Activated CD4-positive, alpha-beta T cell treated with anti-CD3 and anti-CD28 coated beads, Interleukin-2, amount 50 U/mL, for 48 hours (primary cell): ENCODE measurements at regions not wholly inside any gene's neighbourhood (a gene's known extent, or its start where the extent isn't known, plus 50 kb on each side); places are given as distances from the start of the nearest gene placed in this dataset.

ENCODE experiments used
- DNase-seq, 2 experiments: peaks; one replicate each; pipeline ENCODE4 v3.0.0-alpha.2; 2020

GRCh38 chr10:75347186-75347585 is 54.4 kb downstream of the ZNF503 start:
- DNase-seq, result no peak

GRCh38 chr10:75345738-75346137 is 55.8 kb downstream of the ZNF503 start:
- no peak for DNase-seq

- no peak for DNase-seq
Observed at GRCh38 chr10:75344170-75344569, 57.4 kb downstream of the ZNF503 start.

GRCh38 chr10:75342397-75342796 is 59.2 kb downstream of the ZNF503 start:
- DNase-seq, result no peak

GRCh38 chr10:75335983-75336382 is 65.6 kb downstream of the ZNF503 start:
- DNase-seq, result no peak

- no peak for DNase-seq
Observed at GRCh38 chr10:75335191-75335590, 66.4 kb downstream of the ZNF503 start.

- no peak for DNase-seq
Observed at GRCh38 chr10:75334720-75335119, 66.8 kb downstream of the ZNF503 start.

- DNase-seq, result no peak
Observed at GRCh38 chr10:75332081-75332480, 69.5 kb downstream of the ZNF503 start.

- no peak for DNase-seq
Observed at GRCh38 chr10:75331081-75331480, 70.5 kb downstream of the ZNF503 start.

- no peak for DNase-seq
Observed at GRCh38 chr10:75329190-75329745, 72.3 kb downstream of the ZNF503 start.

- DNase-seq, result no peak
Observed at GRCh38 chr10:75326306-75326705, 75.3 kb downstream of the ZNF503 start.

GRCh38 chr10:75319274-75319673 is 82.3 kb downstream of the ZNF503 start:
- DNase-seq, result no peak

- no peak for DNase-seq
Observed at GRCh38 chr10:75314570-75314969, 78.8 kb upstream of the COMTD1 start.

GRCh38 chr10:75312440-75312839 is 76.7 kb upstream of the COMTD1 start:
- DNase-seq, result no peak

GRCh38 chr10:75305675-75306074 is 69.9 kb upstream of the COMTD1 start:
- no peak for DNase-seq

GRCh38 chr10:75304741-75305390 is 69.1 kb upstream of the COMTD1 start:
- DNase-seq, result no peak

- no peak for DNase-seq
Observed at GRCh38 chr10:75304313-75304712, 68.6 kb upstream of the COMTD1 start.

GRCh38 chr10:75303045-75303777 is 67.5 kb upstream of the COMTD1 start:
- DNase-seq, result no peak

- no peak for DNase-seq
Observed at GRCh38 chr10:75302029-75302428, 66.3 kb upstream of the COMTD1 start.

GRCh38 chr10:75297021-75297599 is 61.4 kb upstream of the COMTD1 start:
- no peak for DNase-seq

GRCh38 chr10:75295868-75296441 is 60.2 kb upstream of the COMTD1 start:
- DNase-seq, result no peak

GRCh38 chr10:75294866-75295701 is 59.3 kb upstream of the COMTD1 start:
- DNase-seq, result peak; percentile 69 to 76

- DNase-seq, result peak in 1 of 2 experiments; percentile 1
Observed at GRCh38 chr10:75294518-75294865, 58.7 kb upstream of the COMTD1 start.
